ENCODE measurements at regions not wholly inside any gene's neighbourhood (a gene's known extent, or its start where the extent isn't known, plus 50 kb on each side); places are given as distances from the start of the nearest gene placed in this dataset.
"Not testable (repeated sequence)": the region's sequence is repeated elsewhere in the genome, so short reads cannot be mapped to it uniquely, and the experiment has no call there.

- Mint-ChIP-seq H3K9me3 (no peaks in the 10 kb centered on the region), H3K4me3 (no peak overlapping the region), H3K27ac (no peak overlapping the region), H3K36me3 (no peaks in the 10 kb centered on the region), H3K27me3 (no peaks in the 10 kb centered on the region), H3K4me1 (no peaks in the 10 kb centered on the region)
- CTCF ChIA-PET, result interaction anchor here (0.8 kb wide), 1 partner anchor 90 kb away, joined by 3 read pairs; no protein-coding TSS in a partner anchor
- no peak for DNase-seq
These were observed 114.4 kb upstream of the PDE1A start for GRCh38 chr2:182541268-182541667.

GRCh38 chr2:182542501-182543258 lies 115.8 kb upstream of the PDE1A start:
- Mint-ChIP-seq H3K4me1 (no peaks in the 10 kb centered on the region), H3K9me3 (no peaks in the 10 kb centered on the region)

GRCh38 chr2:182543741-182544525 lies 117.1 kb upstream of the PDE1A start:
- Mint-ChIP-seq H3K36me3 (no peaks in the 10 kb centered on the region), H3K27me3 (no peaks in the 10 kb centered on the region), H3K4me3 (no peak overlapping the region), H3K9me3 (no peaks in the 10 kb centered on the region), H3K4me1 (no peaks in the 10 kb centered on the region), H3K27ac (no peak overlapping the region)
- CTCF ChIA-PET, result no interaction called here
- DNase-seq, result no peak

More at GRCh38 chr2:182542501-182543258, 115.8 kb upstream of the PDE1A start:
- no peak overlapping the region for H3K27ac Mint-ChIP-seq
- CTCF ChIA-PET, result no interaction called here
- no peaks in the 10 kb centered on the region for H3K27me3 Mint-ChIP-seq
- no peak for DNase-seq
- H3K36me3 Mint-ChIP-seq, result no peaks in the 10 kb centered on the region
- no peak overlapping the region for H3K4me3 Mint-ChIP-seq

- Mint-ChIP-seq H3K27ac (no peak overlapping the region), H3K27me3 (no peaks in the 10 kb centered on the region), H3K36me3 (no peaks in the 10 kb centered on the region), H3K4me3 (no peak overlapping the region), H3K4me1 (no peaks in the 10 kb centered on the region), H3K9me3 (no peaks in the 10 kb centered on the region)
- DNase-seq, result no peak
- CTCF ChIA-PET, result no interaction called here
These were observed 118.8 kb upstream of the PDE1A start for GRCh38 chr2:182545420-182546167.

- Mint-ChIP-seq H3K4me3 (no peak overlapping the region), H3K27ac (no peak overlapping the region), H3K4me1 (no peaks in the 10 kb centered on the region), H3K36me3 (no peaks in the 10 kb centered on the region), H3K9me3 (no peaks in the 10 kb centered on the region), H3K27me3 (no peaks in the 10 kb centered on the region)
- CTCF ChIA-PET, result no interaction called here
- no peak for DNase-seq
These were observed 121.5 kb upstream of the PDE1A start for GRCh38 chr2:182548031-182548950.

GRCh38 chr2:182550234-182550633 lies 123.4 kb upstream of the PDE1A start:
- H3K4me1 Mint-ChIP-seq, result no peaks in the 10 kb centered on the region
- CTCF ChIA-PET, result no interaction called here
- H3K36me3 Mint-ChIP-seq, result no peaks in the 10 kb centered on the region

GRCh38 chr2:182552232-182552631 lies 125.4 kb upstream of the PDE1A start:
- H3K27ac Mint-ChIP-seq, H3K4me1 Mint-ChIP-seq, H3K27me3 Mint-ChIP-seq, H3K4me3 Mint-ChIP-seq, H3K9me3 Mint-ChIP-seq, CTCF ChIA-PET, H3K36me3 Mint-ChIP-seq, DNase-seq: not testable (repeated sequence)

More at GRCh38 chr2:182550234-182550633, 123.4 kb upstream of the PDE1A start:
- Mint-ChIP-seq H3K9me3 (no peaks in the 10 kb centered on the region), H3K27me3 (no peaks in the 10 kb centered on the region), H3K4me3 (no peak overlapping the region), H3K27ac (no peak overlapping the region)
- DNase-seq, result no peak

- DNase-seq, H3K9me3 Mint-ChIP-seq: not testable (repeated sequence)
These were observed 125.9 kb upstream of the PDE1A start for GRCh38 chr2:182552785-182553184.

GRCh38 chr2:182553483-182553882 lies 126.6 kb upstream of the PDE1A start:
- Mint-ChIP-seq H3K9me3 (no peaks in the 10 kb centered on the region), H3K4me3 (no peak overlapping the region), H3K27me3 (no peaks in the 10 kb centered on the region), H3K27ac (no peak overlapping the region), H3K36me3 (no peaks in the 10 kb centered on the region), H3K4me1 (no peaks in the 10 kb centered on the region)
- CTCF ChIA-PET, result no interaction called here
- DNase-seq, result no peak

More at GRCh38 chr2:182552785-182553184, 125.9 kb upstream of the PDE1A start:
- H3K4me1 Mint-ChIP-seq, H3K4me3 Mint-ChIP-seq, CTCF ChIA-PET, H3K27ac Mint-ChIP-seq, H3K27me3 Mint-ChIP-seq, H3K36me3 Mint-ChIP-seq: not testable (repeated sequence)

GRCh38 chr2:182554950-182555349 lies 128.1 kb upstream of the PDE1A start:
- Mint-ChIP-seq H3K36me3 (no peaks in the 10 kb centered on the region), H3K4me3 (no peak overlapping the region), H3K4me1 (no peaks in the 10 kb centered on the region), H3K27me3 (no peaks in the 10 kb centered on the region), H3K27ac (no peak overlapping the region), H3K9me3 (no peaks in the 10 kb centered on the region)
- CTCF ChIA-PET, result no interaction called here
- DNase-seq, result no peak

GRCh38 chr2:182558564-182558963 lies 131.7 kb upstream of the PDE1A start:
- no peaks in the 10 kb centered on the region for H3K27me3 Mint-ChIP-seq
- H3K4me3 Mint-ChIP-seq, result no peak overlapping the region
- H3K4me1 Mint-ChIP-seq, result no peaks in the 10 kb centered on the region
- CTCF ChIA-PET, result no interaction called here
- H3K36me3 Mint-ChIP-seq, result no peaks in the 10 kb centered on the region
- H3K27ac Mint-ChIP-seq, result no peak overlapping the region
- DNase-seq, result no peak
- peaks cover 2% of the 10 kb centered on the region for H3K9me3 Mint-ChIP-seq

GRCh38 chr2:182559623-182560022 lies 132.8 kb upstream of the PDE1A start:
- CTCF ChIA-PET, result no interaction called here
- peaks cover 2% of the 10 kb centered on the region for H3K9me3 Mint-ChIP-seq
- no peak for DNase-seq
- H3K27ac Mint-ChIP-seq, result no peak overlapping the region
- H3K4me3 Mint-ChIP-seq, result no peak overlapping the region
- no peaks in the 10 kb centered on the region for H3K4me1 Mint-ChIP-seq
- no peaks in the 10 kb centered on the region for H3K36me3 Mint-ChIP-seq
- no peaks in the 10 kb centered on the region for H3K27me3 Mint-ChIP-seq

- Mint-ChIP-seq H3K9me3 (peaks cover 2% of the 10 kb centered on the region), H3K27ac (no peak overlapping the region), H3K36me3 (no peaks in the 10 kb centered on the region), H3K4me3 (no peak overlapping the region), H3K27me3 (no peaks in the 10 kb centered on the region), H3K4me1 (no peaks in the 10 kb centered on the region)
- CTCF ChIA-PET, result no interaction called here
- no peak for DNase-seq
These were observed 139.2 kb upstream of the PDE1A start for GRCh38 chr2:182565911-182566567.
